ENCODE measurements at regions not wholly inside any gene's neighbourhood (a gene's known extent, or its start where the extent isn't known, plus 50 kb on each side); places are given as distances from the start of the nearest gene placed in this dataset.

- Mint-ChIP-seq H3K4me3 (no peak overlapping the region), H3K4me1 (no peaks in the 10 kb centered on the region), H3K27me3 (no peaks in the 10 kb centered on the region), H3K9me3 (no peaks in the 10 kb centered on the region), H3K27ac (no peak overlapping the region)
- no peak for DNase-seq
- ATAC-seq, result no peak
Measured at GRCh38 chr16:75983741-75984381, 257.6 kb upstream of the CPHXL start.

GRCh38 chr16:75987323-75987722 is 261.0 kb upstream of the CPHXL start:
- ATAC-seq, result no peak
- Mint-ChIP-seq H3K4me3 (no peak overlapping the region), H3K27me3 (no peaks in the 10 kb centered on the region), H3K27ac (no peak overlapping the region), H3K4me1 (no peaks in the 10 kb centered on the region), H3K9me3 (no peaks in the 10 kb centered on the region)
- no peak for DNase-seq

GRCh38 chr16:75996491-75996890 is 270.2 kb upstream of the CPHXL start:
- H3K27me3 Mint-ChIP-seq, result no peaks in the 10 kb centered on the region
- no peaks in the 10 kb centered on the region for H3K4me1 Mint-ChIP-seq
- ATAC-seq (no peak), DNase-seq (no peak)
- no peaks in the 10 kb centered on the region for H3K9me3 Mint-ChIP-seq
- H3K4me3 Mint-ChIP-seq, result no peak overlapping the region
- H3K27ac Mint-ChIP-seq, result no peak overlapping the region

- Mint-ChIP-seq H3K9me3 (no peaks in the 10 kb centered on the region), H3K4me1 (no peaks in the 10 kb centered on the region), H3K4me3 (no peak overlapping the region), H3K27me3 (no peaks in the 10 kb centered on the region), H3K27ac (no peak overlapping the region)
- no peak for ATAC-seq
- DNase-seq, result no peak
Measured at GRCh38 chr16:75997606-75998005, 271.3 kb upstream of the CPHXL start.

GRCh38 chr16:76007645-76008044 is 269.6 kb upstream of the CNTNAP4 start:
- Mint-ChIP-seq H3K27me3 (no peaks in the 10 kb centered on the region), H3K4me1 (no peaks in the 10 kb centered on the region)
- DNase-seq, result no peak

DNA sequence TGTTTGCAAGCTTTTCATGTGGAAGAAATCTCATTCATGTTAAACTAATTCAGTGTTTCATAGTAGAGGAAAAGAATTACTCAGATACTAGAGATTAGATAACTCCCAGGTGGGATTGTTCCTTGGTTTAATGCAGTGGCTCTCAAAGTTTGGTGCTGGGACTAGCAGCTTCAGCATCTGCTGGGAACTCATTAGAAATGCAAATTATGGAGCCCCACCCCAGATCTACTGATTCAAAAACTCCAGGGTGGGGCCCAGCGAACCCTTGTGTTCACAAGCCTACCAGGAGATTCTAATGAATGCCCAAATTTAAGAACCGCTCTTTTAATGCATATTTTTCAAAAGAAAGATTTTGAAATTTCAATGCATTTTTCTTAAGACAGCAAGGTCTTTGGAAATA is 253.4 kb upstream of the CNTNAP4 start:
- no peaks in the 10 kb centered on the region for H3K27me3 Mint-ChIP-seq
- H3K4me1 Mint-ChIP-seq, result no peaks in the 10 kb centered on the region
- no peak for DNase-seq
- H3K4me3 Mint-ChIP-seq, result no peak overlapping the region
- H3K9me3 Mint-ChIP-seq, result peaks cover 0 to 5% of the 10 kb centered on the region in 2 donors
- ATAC-seq, result no peak
- H3K27ac Mint-ChIP-seq, result no peak overlapping the region

More at GRCh38 chr16:76007645-76008044, 269.6 kb upstream of the CNTNAP4 start:
- no peak overlapping the region for H3K27ac Mint-ChIP-seq
- ATAC-seq, result no peak
- H3K4me3 Mint-ChIP-seq, result no peak overlapping the region
- no peaks in the 10 kb centered on the region for H3K9me3 Mint-ChIP-seq

GRCh38 chr16:76035689-76036088 is 241.5 kb upstream of the CNTNAP4 start:
- ATAC-seq, result no peak
- Mint-ChIP-seq H3K27ac (no peak overlapping the region), H3K4me3 (no peak overlapping the region), H3K27me3 (no peaks in the 10 kb centered on the region), H3K4me1 (no peaks in the 10 kb centered on the region), H3K9me3 (peaks cover 9 to 22% of the 10 kb centered on the region in 2 donors)
- DNase-seq, result no peak

- Mint-ChIP-seq H3K27ac (no peak overlapping the region), H3K9me3 (peaks cover 5 to 22% of the 10 kb centered on the region in 2 donors), H3K27me3 (no peaks in the 10 kb centered on the region), H3K4me3 (no peak overlapping the region), H3K4me1 (no peaks in the 10 kb centered on the region)
- no peak for ATAC-seq
- DNase-seq, result no peak
Measured at GRCh38 chr16:76038097-76038496, 239.1 kb upstream of the CNTNAP4 start.

DNA sequence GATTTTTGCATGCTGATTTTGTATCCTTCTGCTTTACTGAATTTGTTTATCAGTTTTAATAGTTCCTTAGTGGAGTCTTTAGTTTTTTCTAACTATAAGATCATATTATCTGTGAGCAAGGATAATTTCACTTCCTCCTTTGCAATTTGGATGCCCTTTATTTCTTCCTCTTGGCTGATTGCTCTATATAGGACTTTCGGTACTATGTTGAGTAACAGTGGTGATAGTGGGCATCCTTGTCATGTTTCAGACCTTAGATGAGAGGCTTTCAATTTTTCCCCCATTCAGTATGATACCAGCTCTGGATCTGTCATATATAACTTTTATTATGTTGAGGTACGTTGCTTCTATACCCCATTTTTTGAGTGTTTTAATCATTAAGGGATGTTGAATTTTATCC is 224.5 kb upstream of the CNTNAP4 start:
- Mint-ChIP-seq H3K27ac (no peak overlapping the region), H3K9me3 (peaks cover 7 to 16% of the 10 kb centered on the region in 2 donors), H3K4me1 (no peaks in the 10 kb centered on the region), H3K27me3 (no peaks in the 10 kb centered on the region), H3K4me3 (no peak overlapping the region)
- DNase-seq (no peak), ATAC-seq (no peak)

DNA sequence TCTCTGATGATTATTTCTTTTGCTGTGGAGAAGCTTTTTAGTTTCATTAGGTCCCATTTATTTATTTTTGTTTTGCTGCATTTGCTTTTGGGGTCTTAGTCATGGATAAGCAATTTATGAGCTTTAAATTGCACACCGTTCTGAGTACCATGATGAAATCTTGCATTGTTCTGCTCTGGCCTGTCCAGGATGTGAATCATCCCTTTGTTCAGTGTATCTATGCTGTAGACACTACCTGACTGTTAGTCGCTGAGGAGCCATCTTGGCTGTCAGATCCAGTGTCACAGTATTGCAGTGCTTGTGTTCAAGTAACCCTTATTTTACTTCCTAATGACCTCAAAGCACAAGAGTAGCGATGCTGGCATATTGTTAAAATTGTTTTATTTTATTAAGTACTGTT is 218.0 kb upstream of the CNTNAP4 start:
- peaks cover 0 to 11% of the 10 kb centered on the region in 2 donors for H3K9me3 Mint-ChIP-seq
- no peak for ATAC-seq
- no peaks in the 10 kb centered on the region for H3K4me1 Mint-ChIP-seq
- H3K27me3 Mint-ChIP-seq, result no peaks in the 10 kb centered on the region
- no peak overlapping the region for H3K4me3 Mint-ChIP-seq
- no peak overlapping the region for H3K27ac Mint-ChIP-seq
- no peak for DNase-seq

GRCh38 chr16:76059701-76060100 is 217.5 kb upstream of the CNTNAP4 start:
- H3K27me3 Mint-ChIP-seq, result no peaks in the 10 kb centered on the region
- ATAC-seq (no peak), DNase-seq (no peak)
- H3K27ac Mint-ChIP-seq, result no peak overlapping the region
- peaks cover 0 to 6% of the 10 kb centered on the region in 2 donors for H3K9me3 Mint-ChIP-seq
- H3K4me1 Mint-ChIP-seq, result no peaks in the 10 kb centered on the region
- no peak overlapping the region for H3K4me3 Mint-ChIP-seq

DNA sequence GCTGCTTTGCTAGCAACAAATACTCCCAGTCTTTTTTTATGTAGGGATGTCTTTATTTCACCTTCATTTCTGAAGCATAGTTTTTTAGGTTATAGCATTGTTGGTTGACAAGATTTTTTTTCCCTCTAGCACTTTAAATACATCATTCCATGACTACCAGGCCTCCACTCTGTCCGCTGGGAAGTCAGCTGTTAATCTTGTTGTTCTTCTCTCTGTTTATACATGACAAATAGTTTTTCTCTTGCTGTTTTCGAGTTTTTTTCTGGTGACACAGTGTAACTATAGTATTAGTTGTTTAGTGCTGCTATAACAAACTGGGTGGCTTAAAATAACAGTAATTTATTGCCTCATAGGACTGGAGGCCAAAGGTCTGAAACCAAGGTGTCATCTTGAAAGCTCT is 205.5 kb upstream of the CNTNAP4 start:
- Mint-ChIP-seq H3K9me3 (peaks cover 0 to 6% of the 10 kb centered on the region in 2 donors), H3K27ac (no peak overlapping the region), H3K4me3 (no peak overlapping the region), H3K4me1 (no peaks in the 10 kb centered on the region), H3K27me3 (no peaks in the 10 kb centered on the region)
- no peak for ATAC-seq
- DNase-seq, result no peak

GRCh38 chr16:76081967-76082366 is 195.2 kb upstream of the CNTNAP4 start:
- Mint-ChIP-seq H3K27me3 (no peaks in the 10 kb centered on the region), H3K4me3 (no peak overlapping the region), H3K27ac (no peak overlapping the region), H3K4me1 (no peaks in the 10 kb centered on the region), H3K9me3 (no peaks in the 10 kb centered on the region)
- no peak for DNase-seq
- no peak for ATAC-seq

GRCh38 chr16:76106647-76107046 is 170.6 kb upstream of the CNTNAP4 start:
- DNase-seq, result no peak
- Mint-ChIP-seq H3K4me1 (no peaks in the 10 kb centered on the region), H3K27ac (no peak overlapping the region), H3K27me3 (no peaks in the 10 kb centered on the region), H3K9me3 (peaks cover 16 to 32% of the 10 kb centered on the region in 2 donors), H3K4me3 (no peak overlapping the region)
- ATAC-seq, result no peak

GRCh38 chr16:76108460-76108859 is 168.7 kb upstream of the CNTNAP4 start:
- DNase-seq (no peak), ATAC-seq (no peak)
- no peak overlapping the region for H3K4me3 Mint-ChIP-seq
- H3K27ac Mint-ChIP-seq, result no peak overlapping the region
- H3K9me3 Mint-ChIP-seq, result peaks cover 8 to 15% of the 10 kb centered on the region in 2 donors
- H3K4me1 Mint-ChIP-seq, result no peaks in the 10 kb centered on the region
- no peaks in the 10 kb centered on the region for H3K27me3 Mint-ChIP-seq

DNA sequence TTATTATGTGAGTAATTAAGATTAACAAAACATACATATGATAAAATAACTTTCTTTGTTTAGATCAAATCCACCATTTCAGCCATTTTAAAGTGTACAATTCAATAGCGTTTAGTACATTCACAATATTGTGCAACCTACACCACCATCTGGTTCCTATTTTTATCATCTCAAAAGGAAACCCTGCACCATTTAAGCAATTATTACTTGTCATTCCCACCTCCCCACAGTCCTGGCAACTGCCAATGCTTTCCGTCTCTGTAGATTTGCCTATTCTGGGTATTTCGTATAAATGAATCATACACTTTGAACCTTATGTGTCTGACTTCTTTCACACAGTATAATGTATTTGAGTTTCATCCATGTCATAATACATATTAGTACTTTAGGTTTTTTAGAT is 162.5 kb upstream of the CNTNAP4 start:
- Mint-ChIP-seq H3K27ac (no peak overlapping the region), H3K9me3 (peaks cover 7 to 15% of the 10 kb centered on the region in 2 donors), H3K4me3 (no peak overlapping the region), H3K4me1 (no peaks in the 10 kb centered on the region), H3K27me3 (no peaks in the 10 kb centered on the region)
- ATAC-seq, result no peak
- no peak for DNase-seq

- H3K4me1 Mint-ChIP-seq, result no peaks in the 10 kb centered on the region
- H3K9me3 Mint-ChIP-seq, result peaks cover 12 to 15% of the 10 kb centered on the region in 2 donors
- no peak overlapping the region for H3K4me3 Mint-ChIP-seq
- DNase-seq (no peak), ATAC-seq (no peak)
- no peak overlapping the region for H3K27ac Mint-ChIP-seq
- H3K27me3 Mint-ChIP-seq, result no peaks in the 10 kb centered on the region
Measured at GRCh38 chr16:76118344-76118743, 158.9 kb upstream of the CNTNAP4 start.
